ENCODE measurements at regions not wholly inside any gene's neighbourhood (a gene's known extent, or its start where the extent isn't known, plus 50 kb on each side); places are given as distances from the start of the nearest gene placed in this dataset.
"Not testable (repeated sequence)": the region's sequence is repeated elsewhere in the genome, so short reads cannot be mapped to it uniquely, and the experiment has no call there.

DNA sequence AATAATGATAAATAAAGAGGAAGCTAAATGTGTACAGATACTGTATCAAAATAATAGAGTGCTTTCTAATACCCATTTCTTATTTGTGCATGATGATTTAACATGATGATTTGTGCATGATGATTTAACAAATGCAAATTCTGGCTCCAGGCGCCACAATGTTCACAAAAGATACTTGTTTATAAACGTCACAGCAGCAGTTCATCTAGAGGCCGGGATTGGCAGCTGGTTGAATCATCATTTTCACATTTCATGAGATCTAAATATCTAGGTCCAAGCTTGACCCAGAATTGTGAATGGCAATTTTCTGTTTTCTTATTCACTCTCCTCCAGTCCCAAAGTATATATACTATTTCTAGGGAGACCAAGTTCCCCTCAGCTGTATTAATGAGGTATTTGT is 322.0 kb downstream of the SUCLG1 start:
- DNase-seq (ENCODE audit: low spot score), result no peak

DNA sequence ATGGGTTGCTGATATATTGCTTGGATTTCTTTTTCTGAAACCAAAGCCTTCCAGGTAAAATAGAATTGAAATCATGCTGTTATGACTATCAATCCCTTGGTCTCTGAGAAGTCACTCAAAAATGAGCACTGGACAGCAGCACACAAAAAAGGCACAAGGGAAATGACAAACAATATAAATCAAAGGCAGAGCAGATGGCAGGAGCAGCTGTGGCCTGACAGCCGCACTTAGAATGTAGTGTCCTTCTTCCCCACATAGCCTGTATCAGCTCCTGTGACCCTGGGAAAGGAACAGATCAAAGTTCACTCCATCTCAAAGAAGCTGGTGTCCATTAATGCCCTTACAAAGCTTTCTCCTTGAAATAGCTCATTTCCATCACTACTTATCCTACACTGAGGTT is 326.7 kb downstream of the SUCLG1 start:
- DNase-seq (ENCODE audit: low spot score), result no peak

GRCh38 chr2:84131278-84131830 is 327.7 kb downstream of the SUCLG1 start:
- no peak for DNase-seq (ENCODE audit: low spot score)

DNA sequence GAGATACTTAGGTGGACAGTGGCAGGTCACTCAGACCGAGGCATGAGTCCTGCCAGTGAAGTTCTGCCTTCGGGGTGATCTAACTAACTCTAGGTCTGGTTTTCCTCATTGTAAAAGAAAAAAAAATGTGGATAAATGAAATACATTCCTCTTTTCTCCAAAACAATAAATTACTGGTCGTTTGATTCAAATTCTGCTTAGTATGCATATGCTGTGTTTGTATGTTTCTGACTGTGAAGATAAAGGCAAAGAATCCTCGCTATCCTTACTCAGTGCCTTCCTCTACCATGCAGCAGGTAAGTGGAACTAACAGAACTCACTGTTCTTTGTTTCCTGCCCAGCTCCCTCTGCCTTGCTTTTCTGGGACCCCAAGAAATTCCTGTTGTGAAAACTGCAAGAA is 330.1 kb downstream of the SUCLG1 start:
- DNase-seq (ENCODE audit: low spot score), result no peak

GRCh38 chr2:84127812-84128211 is 331.3 kb downstream of the SUCLG1 start:
- not testable (repeated sequence) for DNase-seq (ENCODE audit: low spot score)

- DNase-seq (ENCODE audit: low spot score), result no peak
These were observed 332.6 kb downstream of the SUCLG1 start for GRCh38 chr2:84126530-84126929.

DNA sequence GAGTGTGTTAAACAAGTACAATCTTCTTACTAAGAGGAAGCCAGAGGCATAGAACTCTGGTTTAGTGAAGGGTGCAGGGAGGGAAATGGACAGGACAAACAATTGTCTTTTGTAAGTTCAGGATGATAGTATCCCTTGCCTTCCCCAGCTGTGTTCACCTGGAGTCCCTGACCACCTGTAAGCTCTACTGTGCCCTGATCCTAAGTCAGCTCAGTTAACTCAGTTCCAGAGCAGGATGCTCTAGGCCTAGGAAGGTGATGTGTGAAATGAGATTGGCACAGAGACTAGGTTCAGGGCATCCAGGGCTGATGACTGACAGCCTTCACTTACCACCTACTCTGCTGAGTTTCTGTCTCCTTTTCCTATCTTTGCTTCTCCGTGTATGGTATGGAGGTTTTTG is 333.0 kb downstream of the SUCLG1 start:
- no peak for DNase-seq (ENCODE audit: low spot score)

DNA sequence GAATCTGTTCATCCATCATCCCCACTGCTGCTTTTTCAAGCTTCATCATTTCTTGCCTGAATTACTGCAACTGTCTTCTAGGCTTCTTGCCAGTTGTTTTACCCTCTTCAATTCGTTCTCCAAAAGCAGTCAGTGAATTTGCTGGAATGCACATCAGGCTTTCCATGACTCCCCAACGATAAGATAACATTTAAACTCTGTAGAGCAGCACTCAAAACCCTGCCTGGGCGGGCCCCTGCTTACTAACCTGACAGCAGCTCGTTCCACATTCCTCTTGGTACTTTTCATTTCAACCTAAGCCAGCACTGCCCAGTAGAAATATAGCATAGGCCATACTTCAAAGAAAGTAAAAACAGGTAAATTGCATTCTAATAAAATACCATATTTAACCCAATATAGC is 342.9 kb downstream of the SUCLG1 start:
- no peak for DNase-seq (ENCODE audit: low spot score)

DNA sequence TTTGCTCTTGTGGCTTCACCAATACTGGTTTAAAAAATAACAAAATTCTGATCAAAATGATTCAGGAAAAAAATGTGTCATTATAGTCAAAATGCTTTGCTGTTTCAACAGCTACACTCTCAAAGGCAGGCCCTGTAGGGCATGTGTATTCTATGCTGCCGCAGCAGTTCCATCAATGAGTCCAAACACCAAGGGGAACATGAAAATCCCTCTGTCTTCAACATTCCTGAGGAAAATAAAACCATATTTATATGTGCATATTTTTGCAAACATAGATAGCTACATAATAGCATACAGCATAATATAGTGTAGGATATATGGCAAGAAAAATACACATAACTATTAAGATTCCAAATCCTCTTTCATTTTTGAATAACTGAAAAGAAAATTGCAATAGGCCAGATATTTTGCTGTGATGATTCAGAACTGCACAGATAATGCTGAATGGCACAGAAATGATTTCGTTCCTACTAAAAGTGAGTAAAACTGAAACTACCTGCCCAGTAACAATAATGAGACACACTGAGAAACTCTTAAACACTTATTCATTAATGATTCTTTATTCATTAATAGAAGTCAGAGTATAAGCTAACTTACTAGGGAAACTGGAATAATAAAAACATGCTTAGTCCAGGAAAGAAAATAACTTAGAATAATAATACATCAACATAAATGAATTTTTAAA is 343.8 kb downstream of the SUCLG1 start:
- no peak for DNase-seq (ENCODE audit: low spot score)

- DNase-seq (ENCODE audit: low spot score), result not testable (repeated sequence)
These were observed 355.1 kb downstream of the SUCLG1 start for GRCh38 chr2:84103816-84104527.

DNA sequence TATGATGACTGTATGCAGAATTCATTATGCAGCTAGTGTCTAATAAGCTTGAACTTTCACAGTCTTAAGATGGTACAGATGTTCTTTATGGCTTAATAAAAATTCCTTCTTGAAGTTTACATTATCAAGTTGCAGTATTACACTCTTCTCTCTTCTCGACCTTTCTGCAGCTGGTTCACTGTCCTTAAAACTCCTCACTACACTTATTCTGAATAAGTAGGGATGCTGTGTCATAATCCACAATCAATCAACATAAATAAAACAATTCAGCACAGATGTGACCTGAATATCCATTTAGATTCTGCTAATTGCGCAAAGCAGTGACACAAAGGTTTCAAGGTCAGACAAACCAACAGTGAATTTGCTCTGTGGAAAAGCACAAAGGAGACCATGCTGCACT is 356.8 kb downstream of the SUCLG1 start:
- DNase-seq (ENCODE audit: low spot score), result no peak

DNA sequence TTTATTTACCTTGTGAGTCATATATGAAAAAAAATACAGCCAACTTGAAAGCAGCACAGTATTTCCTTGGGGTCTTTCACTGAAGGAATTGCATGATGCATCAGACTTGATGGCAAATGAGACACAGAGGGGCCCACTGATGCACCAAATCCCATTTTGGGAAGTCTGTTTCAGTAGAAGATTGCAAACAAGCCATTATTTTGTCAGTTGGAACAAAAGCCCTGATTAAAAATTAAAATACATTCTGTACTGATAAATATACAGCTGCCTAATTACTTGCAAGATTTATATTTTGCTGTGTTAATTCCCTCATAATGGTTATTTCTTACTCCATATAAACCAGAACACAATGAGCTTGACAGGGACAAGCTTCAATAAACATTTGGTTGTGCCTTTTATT is 370.4 kb downstream of the SUCLG1 start:
- no peak for DNase-seq (ENCODE audit: low spot score)

DNA sequence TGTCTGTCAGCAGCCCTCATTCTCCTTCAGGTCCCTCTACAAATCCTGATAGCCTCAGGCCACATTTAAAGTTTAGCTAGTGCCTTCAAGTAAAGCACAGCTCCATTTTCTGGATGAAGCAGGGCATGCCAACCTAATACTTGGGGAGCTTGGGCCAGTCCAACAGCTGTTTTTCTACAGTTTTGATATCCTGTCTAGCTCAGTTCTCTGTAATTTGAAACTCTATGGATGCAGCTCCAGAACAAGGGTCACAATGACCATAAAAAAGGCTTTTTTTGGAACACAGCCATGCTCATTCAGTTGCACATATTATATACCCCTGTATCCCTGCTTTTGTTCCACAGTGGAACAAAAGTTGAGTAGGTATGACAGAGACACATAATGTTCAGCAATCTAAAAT is 373.5 kb downstream of the SUCLG1 start:
- DNase-seq (ENCODE audit: low spot score), result no peak

- no peak for DNase-seq (ENCODE audit: low spot score)
These were observed 374.2 kb downstream of the SUCLG1 start for GRCh38 chr2:84084856-84085255.

- no peak for DNase-seq (ENCODE audit: low spot score)
These were observed 375.1 kb downstream of the SUCLG1 start for GRCh38 chr2:84083984-84084383.

DNA sequence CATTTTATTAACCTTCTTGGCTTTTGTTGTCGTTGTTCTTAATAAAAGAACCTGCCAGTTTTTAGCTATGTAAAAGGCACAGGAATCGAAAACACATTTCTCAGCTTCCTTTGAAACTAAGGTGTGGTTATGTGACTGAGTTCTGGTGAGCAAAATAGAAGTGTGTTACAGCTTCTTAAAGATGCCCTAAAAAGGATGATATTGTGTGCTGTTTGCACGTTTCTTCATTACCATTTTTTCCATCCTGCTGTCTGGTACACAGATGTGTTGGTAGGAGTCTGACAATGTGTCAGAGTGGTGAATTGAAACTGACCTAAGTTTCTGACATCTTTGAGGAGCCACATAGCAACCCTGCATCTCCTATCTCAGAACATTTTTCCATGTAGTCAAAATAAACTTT is 380.6 kb downstream of the SUCLG1 start:
- no peak for DNase-seq (ENCODE audit: low spot score)

GRCh38 chr2:84077496-84077895 is 381.6 kb downstream of the SUCLG1 start:
- DNase-seq (ENCODE audit: low spot score), result no peak

- DNase-seq (ENCODE audit: low spot score), result no peak
These were observed 388.0 kb downstream of the SUCLG1 start for GRCh38 chr2:84071050-84071449.

- no peak for DNase-seq (ENCODE audit: low spot score)
These were observed 393.2 kb downstream of the SUCLG1 start for GRCh38 chr2:84065857-84066256.

- DNase-seq (ENCODE audit: low spot score), result no peak
These were observed 401.0 kb downstream of the SUCLG1 start for GRCh38 chr2:84057917-84058560.

DNA sequence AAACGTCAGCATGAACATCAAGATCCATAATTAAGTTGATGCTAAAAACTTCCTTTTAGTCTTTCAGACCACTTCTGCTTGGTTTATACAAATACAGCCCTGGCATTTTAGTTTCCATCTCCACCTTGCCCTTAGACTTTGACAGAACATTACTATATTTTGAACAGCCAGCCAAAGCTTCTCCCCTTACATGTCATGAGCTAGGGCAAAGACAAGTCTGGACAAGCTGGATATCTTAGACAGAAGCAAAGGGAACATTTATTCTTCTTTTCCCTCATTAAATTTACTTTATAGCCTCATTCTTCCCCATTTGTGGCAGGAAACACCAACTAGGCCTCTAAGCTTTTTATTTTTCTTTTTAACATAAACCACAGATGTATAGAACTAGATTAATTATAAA is 403.3 kb downstream of the SUCLG1 start:
- no peak for DNase-seq (ENCODE audit: low spot score)

DNA sequence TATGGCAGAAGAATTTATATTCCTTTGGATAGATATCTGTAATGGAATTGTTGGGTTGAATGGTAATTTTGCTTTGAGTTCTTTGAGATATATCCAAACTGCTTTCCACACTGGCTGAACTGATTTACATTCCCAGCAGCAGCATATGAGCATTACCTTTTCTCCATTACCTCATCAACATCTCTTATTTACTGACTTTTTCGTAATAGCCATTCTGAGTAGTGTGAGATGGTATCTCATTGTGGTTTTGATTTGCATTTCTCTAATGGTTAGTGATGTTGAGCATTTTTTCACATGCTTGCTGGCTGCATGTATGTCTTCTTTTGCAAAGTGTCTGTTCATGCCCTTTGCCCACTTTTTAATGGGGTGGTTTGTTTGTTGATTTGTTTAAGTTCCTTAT is 404.5 kb downstream of the SUCLG1 start:
- not testable (repeated sequence) for DNase-seq (ENCODE audit: low spot score)

DNA sequence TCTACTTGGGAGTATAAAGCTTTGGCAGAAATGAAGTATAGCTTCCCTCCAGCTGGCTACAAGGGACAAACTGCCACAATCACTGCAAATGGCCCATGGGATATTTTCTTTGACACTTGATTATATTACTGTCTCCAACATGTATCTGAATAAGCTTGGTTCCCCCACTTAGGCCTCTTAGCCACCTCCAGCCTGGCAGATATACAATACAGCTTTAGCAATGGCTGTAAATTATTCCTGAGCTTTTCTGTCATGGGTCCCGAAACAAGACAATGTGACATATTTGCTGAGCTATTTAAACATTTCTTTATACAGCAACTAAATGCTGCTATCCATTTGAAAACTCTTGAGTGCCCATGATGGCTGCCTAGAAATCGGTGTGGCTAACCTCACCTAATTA is 406.2 kb downstream of the SUCLG1 start:
- DNase-seq (ENCODE audit: low spot score), result no peak

All from CD4-positive, alpha-beta T cell treated with Interleukin-15 for 4 hours (primary cell).